COLO668 (cell line): ENCODE measurements at regions not wholly inside any gene's neighbourhood (a gene's known extent, or its start where the extent isn't known, plus 50 kb on each side); places are given as distances from the start of the nearest gene placed in this dataset.
"Not testable (repeated sequence)": the region's sequence is repeated elsewhere in the genome, so short reads cannot be mapped to it uniquely, and the experiment has no call there.

ENCODE experiments used
- DNase-seq: peaks from one replicate; lab custom pipeline; 2025; ENCODE audit not compliant: unreplicated experiment; lab: John Stamatoyannopoulos, UW

DNA sequence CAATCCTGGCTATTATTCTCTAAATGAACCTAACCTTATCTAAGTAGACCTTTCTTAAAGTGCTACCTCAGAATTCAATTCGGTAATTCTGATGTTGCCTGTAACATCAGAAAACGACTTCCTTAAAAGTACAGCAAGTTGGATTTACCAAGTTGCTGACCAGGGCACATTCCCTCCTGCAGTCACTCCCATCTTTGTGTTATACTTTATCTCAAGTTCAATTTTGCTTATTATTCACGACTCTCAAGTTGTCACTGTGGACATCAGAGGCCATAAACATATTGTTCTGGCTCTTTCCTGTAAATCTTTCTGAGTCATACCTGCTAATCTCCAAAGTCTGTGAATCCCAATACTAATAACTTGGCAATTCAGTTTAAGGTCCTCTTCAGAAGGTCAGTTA, 64.6 kb upstream of the ZSCAN2 start:
- not testable (repeated sequence) for DNase-seq

DNA sequence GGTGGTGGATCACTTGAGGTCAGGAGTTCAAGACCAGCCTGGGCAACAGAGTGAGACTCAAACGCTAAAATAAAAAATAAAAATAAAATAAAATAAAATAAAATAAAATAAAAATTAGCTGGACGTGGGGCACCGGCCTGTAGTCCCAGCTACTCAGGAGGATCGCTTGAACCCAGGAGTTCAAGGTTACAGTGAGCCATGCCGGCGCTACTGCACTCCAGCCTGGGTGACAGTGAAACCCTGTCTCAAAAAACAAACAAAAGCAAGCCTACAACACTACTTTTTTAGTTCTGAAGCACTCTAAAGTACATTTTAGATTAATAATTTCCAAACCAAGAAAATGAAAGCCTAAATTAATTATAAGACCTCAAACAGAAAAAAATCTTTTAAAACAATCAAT, 56.2 kb upstream of the ZSCAN2 start:
- not testable (repeated sequence) for DNase-seq

DNA sequence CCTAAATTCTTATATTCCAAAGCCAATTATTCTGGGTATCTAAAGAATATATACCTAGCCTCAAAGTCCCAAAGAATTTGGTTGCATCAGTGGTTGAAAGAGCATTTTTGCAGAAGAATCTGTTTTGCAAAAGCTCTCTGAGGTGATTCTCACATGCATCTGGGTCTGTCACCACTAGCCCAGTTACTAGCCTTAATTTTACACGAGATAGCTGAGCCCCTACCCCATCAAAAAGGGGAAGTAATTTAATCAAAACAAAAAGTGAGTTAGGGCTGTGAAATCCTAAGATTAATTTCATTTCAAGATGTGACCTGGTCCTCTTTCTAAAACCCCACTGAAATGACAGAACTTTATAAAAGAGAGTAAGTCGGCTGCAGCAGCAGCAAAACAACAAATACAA, 53.7 kb upstream of the ZSCAN2 start:
- DNase-seq, result not testable (repeated sequence)

DNA sequence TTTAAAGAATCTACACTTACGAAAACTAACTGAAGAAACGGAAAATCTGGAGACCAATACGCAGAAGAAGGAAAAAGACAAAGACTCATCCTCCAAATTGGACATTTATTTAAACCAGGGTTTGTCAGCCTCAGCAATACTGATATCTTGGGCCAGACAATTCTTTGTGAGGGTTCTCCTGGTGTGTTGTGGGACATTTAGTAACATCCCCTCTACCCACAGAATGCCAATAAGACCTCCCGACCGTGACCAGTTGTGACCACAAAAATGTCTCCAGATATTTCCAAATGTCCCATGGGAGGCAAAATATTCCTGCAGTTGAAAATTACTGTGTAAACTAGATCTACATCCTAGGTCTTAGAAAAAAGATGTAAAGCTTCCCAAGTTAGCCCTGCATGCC, 50.3 kb upstream of the ZSCAN2 start:
- not testable (repeated sequence) for DNase-seq
